ENCODE measurements at regions not wholly inside any gene's neighbourhood (a gene's known extent, or its start where the extent isn't known, plus 50 kb on each side); places are given as distances from the start of the nearest gene placed in this dataset.

DNA sequence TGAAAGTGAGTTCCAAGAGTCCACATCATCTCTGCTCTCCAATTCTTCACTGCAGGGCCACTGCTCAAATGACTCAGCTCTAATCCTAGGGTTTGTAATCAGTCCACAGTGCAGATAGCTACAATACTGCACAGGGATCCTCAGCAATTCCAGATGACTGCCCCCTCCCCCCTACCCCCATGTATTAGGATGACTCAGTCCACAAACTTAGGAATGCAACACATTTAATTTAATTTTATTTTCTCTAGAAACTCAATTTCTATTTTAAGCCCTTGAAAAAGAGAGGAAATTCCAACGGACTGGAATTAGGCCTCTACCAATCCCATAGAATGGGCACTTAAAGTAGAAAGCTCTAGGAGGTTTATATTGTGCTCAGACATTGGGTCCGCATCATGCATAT is 173.8 kb upstream of the SOX21 start:
- H3K4me3 ChIP-seq, result no peak overlapping the region
- DNase-seq, result no peak
- no peaks in the 10 kb centered on the region for H3K36me3 ChIP-seq
- no peaks in the 10 kb centered on the region for H3K4me1 ChIP-seq
- WGBS, 2 donors, result 48 to 83% methylated on average over 2 of the region's 2 CpGs
- H3K9me3 ChIP-seq, result no peaks in the 10 kb centered on the region
- TF ChIP-seq, protein P1, sequence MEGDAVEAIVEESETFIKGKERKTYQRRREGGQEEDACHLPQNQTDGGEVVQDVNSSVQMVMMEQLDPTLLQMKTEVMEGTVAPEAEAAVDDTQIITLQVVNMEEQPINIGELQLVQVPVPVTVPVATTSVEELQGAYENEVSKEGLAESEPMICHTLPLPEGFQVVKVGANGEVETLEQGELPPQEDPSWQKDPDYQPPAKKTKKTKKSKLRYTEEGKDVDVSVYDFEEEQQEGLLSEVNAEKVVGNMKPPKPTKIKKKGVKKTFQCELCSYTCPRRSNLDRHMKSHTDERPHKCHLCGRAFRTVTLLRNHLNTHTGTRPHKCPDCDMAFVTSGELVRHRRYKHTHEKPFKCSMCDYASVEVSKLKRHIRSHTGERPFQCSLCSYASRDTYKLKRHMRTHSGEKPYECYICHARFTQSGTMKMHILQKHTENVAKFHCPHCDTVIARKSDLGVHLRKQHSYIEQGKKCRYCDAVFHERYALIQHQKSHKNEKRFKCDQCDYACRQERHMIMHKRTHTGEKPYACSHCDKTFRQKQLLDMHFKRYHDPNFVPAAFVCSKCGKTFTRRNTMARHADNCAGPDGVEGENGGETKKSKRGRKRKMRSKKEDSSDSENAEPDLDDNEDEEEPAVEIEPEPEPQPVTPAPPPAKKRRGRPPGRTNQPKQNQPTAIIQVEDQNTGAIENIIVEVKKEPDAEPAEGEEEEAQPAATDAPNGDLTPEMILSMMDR (IDR thresholded peaks at IDR 0.05), result no peak
- TF ChIP-seq POLR2A (IDR thresholded peaks at IDR 0.05), result no peak
- no peak overlapping the region for H3K27ac ChIP-seq
- H3K27me3 ChIP-seq, result no peaks in the 10 kb centered on the region
- intact Hi-C loops (cut with DNase I), result no loop called here

- intact Hi-C loops (cut with DNase I), result no loop called here
- H3K4me1 ChIP-seq, result no peaks in the 10 kb centered on the region
- no peak overlapping the region for H3K4me3 ChIP-seq
- DNase-seq, result no peak
- H3K9me3 ChIP-seq, result no peaks in the 10 kb centered on the region
- TF ChIP-seq, protein P1 (IDR thresholded peaks at IDR 0.05), result no peak
- TF ChIP-seq POLR2A (IDR thresholded peaks at IDR 0.05), result no peak
- no peaks in the 10 kb centered on the region for H3K36me3 ChIP-seq
- 63 to 76% methylated on average over 2 of the region's 2 CpGs for whole genome bisulfite sequencing, 2 donors
- no peak overlapping the region for H3K27ac ChIP-seq
- H3K27me3 ChIP-seq, result no peaks in the 10 kb centered on the region
Observed at GRCh38 chr13:94880463-94880862, 168.1 kb upstream of the SOX21 start.

GRCh38 chr13:94878602-94879165 is 166.3 kb upstream of the SOX21 start:
- H3K4me3 ChIP-seq, result no peak overlapping the region
- 70 to 74% methylated on average over 7 of the region's 7 CpGs for WGBS, 2 donors
- no peaks in the 10 kb centered on the region for H3K9me3 ChIP-seq
- H3K27me3 ChIP-seq, result no peaks in the 10 kb centered on the region
- H3K4me1 ChIP-seq, result no peaks in the 10 kb centered on the region
- no peaks in the 10 kb centered on the region for H3K36me3 ChIP-seq
- no peak for DNase-seq
- TF ChIP-seq POLR2A (IDR thresholded peaks at IDR 0.05), result no peak
- TF ChIP-seq, protein P1 (IDR thresholded peaks at IDR 0.05), result no peak
- intact Hi-C loops (cut with DNase I), result no loop called here
- H3K27ac ChIP-seq, result no peak overlapping the region

DNA sequence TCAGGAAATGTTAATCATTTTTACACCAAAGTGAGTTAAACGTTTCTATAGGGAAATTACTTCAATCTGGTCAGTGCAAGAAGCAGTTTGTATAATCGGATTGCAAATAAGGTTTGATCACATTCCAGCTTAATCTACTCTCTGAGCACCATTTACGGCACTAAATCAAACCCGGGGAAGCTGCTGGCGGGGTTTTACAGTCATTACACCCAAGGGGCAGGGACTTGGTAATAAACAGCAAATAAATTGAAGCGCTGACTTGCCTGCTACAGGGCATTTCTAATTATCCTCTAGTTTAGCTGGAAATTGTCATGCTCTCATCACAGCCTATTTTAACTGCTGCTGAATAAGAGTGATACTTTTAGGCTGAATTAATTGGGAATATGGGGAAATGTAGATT is 152.1 kb upstream of the SOX21 start:
- intact Hi-C loops (cut with DNase I), result no loop called here
- WGBS, 2 donors, result 48 to 64% methylated on average over 6 of the region's 6 CpGs
- no peaks in the 10 kb centered on the region for H3K36me3 ChIP-seq
- no peaks in the 10 kb centered on the region for H3K9me3 ChIP-seq
- TF ChIP-seq, protein P1 (IDR thresholded peaks at IDR 0.05), result no peak
- TF ChIP-seq POLR2A (IDR thresholded peaks at IDR 0.05), result no peak
- DNase-seq, result no peak
- peaks cover 0 to 19% (median 8%) of the 10 kb centered on the region in 3 donors for H3K4me1 ChIP-seq
- no peak overlapping the region for H3K27ac ChIP-seq
- no peaks in the 10 kb centered on the region for H3K27me3 ChIP-seq
- H3K4me3 ChIP-seq, result no peak overlapping the region

DNA sequence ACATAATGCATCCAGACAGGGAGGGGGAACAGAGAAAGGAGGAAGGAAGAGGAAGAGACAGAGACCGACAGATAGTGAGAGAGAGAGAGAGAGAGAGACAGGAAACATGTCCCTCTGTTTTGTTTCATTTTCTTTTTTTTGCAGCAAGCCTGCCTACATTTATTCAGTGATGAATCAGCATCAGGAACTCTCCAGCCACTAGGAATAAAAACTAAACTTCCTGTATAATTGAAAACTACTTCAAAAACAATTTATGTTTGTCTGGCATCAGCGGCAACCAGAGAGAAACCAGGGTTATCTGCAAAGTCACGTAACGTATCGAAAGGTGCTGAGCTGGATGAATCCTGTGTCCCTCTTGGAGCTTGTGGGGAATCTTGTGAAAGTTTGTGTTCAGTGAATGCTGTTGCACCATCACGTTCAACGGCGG is 148.6 kb upstream of the SOX21 start:
- TF ChIP-seq, protein P1 (IDR thresholded peaks at IDR 0.05), result no peak
- TF ChIP-seq POLR2A (IDR thresholded peaks at IDR 0.05), result no peak
- peak overlapping the region; percentile 16 to 58 (median 36) for H3K4me3 ChIP-seq
- 18 to 21% methylated on average over 8 of the region's 8 CpGs for WGBS, 2 donors

More for the DNA sequence above, 148.6 kb upstream of the SOX21 start:
- intact Hi-C loops (cut with DNase I), result no loop called here
- DNase-seq, result no peak
- H3K27ac ChIP-seq, result peak overlapping the region; percentile 7 to 53 (median 13)
- no peaks in the 10 kb centered on the region for H3K9me3 ChIP-seq
- peaks cover 0 to 29% (median 10%) of the 10 kb centered on the region in 3 donors for H3K4me1 ChIP-seq
- H3K27me3 ChIP-seq, result no peaks in the 10 kb centered on the region
- no peaks in the 10 kb centered on the region for H3K36me3 ChIP-seq

Data from esophagus squamous epithelium (tissue), 5 donors.